ENCODE measurements at regions not wholly inside any gene's neighbourhood (a gene's known extent, or its start where the extent isn't known, plus 50 kb on each side); places are given as distances from the start of the nearest gene placed in this dataset.

- no peak for DNase-seq (ENCODE audit: low read depth in 2 of 2)
Measured at GRCh38 chr10:78902815-78903214, 166.0 kb upstream of the ZMIZ1 start.

DNA sequence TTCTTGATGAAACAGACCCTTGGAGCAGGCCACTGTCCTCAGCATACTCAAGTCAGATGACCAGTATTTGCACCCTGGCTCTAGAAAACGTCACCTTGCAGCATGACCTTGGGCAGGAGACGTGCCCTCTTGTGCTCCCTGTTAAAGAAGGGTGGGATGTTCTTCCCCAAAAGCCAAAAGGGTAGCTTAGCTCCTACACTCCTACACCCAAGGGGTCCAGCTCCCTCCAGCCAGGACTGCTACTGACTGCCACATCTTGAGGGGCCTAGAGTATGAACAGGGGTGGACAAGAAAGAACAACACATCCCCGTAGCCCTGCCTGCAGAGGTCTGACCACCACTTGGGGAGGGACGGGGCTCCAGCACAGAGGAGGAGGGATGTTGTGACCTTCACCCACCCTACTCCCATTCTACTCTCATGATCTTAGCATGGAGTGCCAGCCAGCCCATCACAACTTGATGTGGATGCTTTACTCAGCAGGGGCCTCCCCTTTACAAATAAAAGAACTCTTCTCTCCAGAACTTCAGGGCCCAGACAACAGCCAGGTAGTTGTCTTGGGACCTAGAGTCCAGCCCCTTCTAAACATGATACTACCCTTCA, 165.3 kb upstream of the ZMIZ1 start:
- no peak for DNase-seq (ENCODE audit: low read depth in 2 of 2)

GRCh38 chr10:78904196-78904595, 164.6 kb upstream of the ZMIZ1 start:
- DNase-seq (ENCODE audit: low read depth in 2 of 2), result no peak

GRCh38 chr10:78905015-78905956, 163.5 kb upstream of the ZMIZ1 start:
- no peak for DNase-seq (ENCODE audit: low read depth in 2 of 2)

GRCh38 chr10:78905957-78906308, 162.8 kb upstream of the ZMIZ1 start:
- DNase-seq (ENCODE audit: low read depth in 2 of 2), result no peak

- no peak for DNase-seq (ENCODE audit: low read depth in 2 of 2)
Measured at GRCh38 chr10:78906734-78907390, 161.9 kb upstream of the ZMIZ1 start.

GRCh38 chr10:78907551-78908211, 161.1 kb upstream of the ZMIZ1 start:
- no peak for DNase-seq (ENCODE audit: low read depth in 2 of 2)

GRCh38 chr10:78909221-78909620, 159.5 kb upstream of the ZMIZ1 start:
- no peak for DNase-seq (ENCODE audit: low read depth in 2 of 2)

DNA sequence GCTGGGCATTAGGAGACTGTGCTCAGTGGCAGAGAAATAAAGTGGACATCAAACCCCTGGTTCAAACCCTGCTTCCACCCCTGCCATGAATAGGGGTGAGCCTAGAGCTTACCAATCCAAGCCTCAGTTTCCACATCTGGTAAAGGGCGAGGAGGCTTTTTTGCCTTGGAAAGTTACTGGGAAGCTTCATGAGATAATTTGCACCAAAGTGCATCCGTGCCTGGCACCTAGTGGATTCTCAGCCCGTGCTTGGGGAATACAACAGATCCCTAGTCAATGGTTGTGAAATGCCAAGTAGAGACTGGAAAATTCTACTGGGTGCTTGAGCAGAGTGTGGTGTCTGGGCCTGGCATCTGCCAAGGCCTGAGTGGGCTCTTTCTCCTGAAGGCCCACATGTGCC, 158.7 kb upstream of the ZMIZ1 start:
- DNase-seq (ENCODE audit: low read depth in 2 of 2), result no peak

GRCh38 chr10:78910476-78910875, 158.3 kb upstream of the ZMIZ1 start:
- no peak for DNase-seq (ENCODE audit: low read depth in 2 of 2)

DNA sequence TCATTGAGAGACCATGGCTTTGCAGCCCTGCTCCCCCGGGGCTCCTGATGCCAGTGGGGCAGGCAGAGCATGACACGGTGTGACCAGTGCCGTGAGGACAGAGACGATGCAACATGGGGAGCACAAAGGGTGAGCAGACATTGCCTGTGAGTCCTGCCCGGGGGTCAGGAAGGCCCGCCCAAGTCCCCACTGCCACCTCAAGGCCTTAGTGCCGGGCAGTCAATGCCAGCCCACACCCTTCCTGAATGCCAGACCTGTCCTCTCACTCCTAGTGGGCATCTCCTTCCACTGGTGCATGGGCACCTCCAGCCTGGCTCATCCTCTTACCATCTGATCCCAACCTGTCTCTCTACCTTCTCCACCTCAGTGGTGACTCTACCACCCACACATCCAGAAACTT, 157.9 kb upstream of the ZMIZ1 start:
- no peak for DNase-seq (ENCODE audit: low read depth in 2 of 2)

- no peak for DNase-seq (ENCODE audit: low read depth in 2 of 2)
Measured at GRCh38 chr10:78911533-78912340, 157.0 kb upstream of the ZMIZ1 start.

- DNase-seq (ENCODE audit: low read depth in 2 of 2), result no peak
Measured at GRCh38 chr10:78912361-78913218, 156.2 kb upstream of the ZMIZ1 start.

DNA sequence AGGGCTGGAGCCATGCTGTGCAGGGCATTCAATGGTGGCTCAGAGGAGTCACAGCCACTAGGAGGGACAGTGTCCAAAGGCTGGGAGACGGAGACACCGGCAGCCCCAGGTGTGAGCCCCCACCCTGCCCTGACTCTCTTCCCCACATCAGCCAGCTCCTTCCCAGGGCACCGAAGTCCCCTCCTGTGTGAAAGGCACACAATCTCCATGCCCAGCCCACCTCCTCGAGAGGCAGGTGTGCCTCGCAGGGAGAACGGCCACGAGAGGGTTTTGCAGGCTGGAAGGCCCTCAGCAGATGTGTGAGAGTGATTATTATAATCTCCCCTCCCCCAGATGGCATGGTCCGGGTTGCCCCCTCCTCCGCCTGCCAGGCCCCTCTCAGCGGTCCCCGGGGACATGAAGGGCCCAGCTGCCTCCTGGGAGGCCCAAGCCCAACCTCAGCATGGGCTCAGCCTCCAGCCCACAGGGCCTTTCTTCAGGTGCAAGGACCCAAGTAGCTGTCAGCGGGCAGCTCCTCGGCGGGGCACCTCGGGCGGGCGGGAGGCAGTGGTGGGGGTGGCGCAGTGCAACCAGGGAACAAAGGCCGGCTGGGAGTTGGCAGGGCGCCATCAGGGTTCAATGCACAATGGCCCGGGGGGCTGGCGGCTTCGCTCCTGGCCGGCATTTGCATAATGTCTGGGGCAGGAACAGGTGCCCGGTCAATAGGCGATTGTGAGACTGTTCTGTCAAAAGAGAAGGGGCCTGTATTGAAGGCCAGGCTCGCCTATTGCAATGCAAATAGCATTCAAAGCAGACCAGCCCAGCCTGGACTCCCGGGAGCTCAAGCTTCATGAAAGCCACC, 155.3 kb upstream of the ZMIZ1 start:
- no peak for DNase-seq (ENCODE audit: low read depth in 2 of 2)

DNA sequence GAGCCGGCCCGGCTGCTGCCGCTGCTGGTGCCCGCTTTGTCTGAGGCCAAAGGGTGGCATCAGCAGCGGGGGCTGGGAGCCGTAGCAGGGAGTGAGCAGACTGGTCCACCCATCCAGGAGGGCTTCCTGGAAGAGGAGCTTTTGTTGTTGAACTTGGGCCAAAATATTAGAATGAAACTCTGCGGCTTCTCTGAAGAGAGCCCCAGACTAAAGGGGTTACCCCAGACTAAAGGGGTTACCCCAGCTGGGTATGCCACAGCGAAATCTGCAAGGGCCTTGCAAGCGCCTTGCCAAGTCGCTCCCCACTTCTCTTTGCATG, 154.7 kb upstream of the ZMIZ1 start:
- DNase-seq (ENCODE audit: low read depth in 2 of 2), result no peak

- no peak for DNase-seq (ENCODE audit: low read depth in 2 of 2)
Measured at GRCh38 chr10:78914502-78915189, 154.1 kb upstream of the ZMIZ1 start.

- DNase-seq (ENCODE audit: low read depth in 2 of 2), result no peak
Measured at GRCh38 chr10:78915190-78915518, 153.6 kb upstream of the ZMIZ1 start.

- DNase-seq (ENCODE audit: low read depth in 2 of 2), result no peak
Measured at GRCh38 chr10:78916227-78916626, 152.5 kb upstream of the ZMIZ1 start.

Measured in stimulated activated CD4-positive, alpha-beta T cell treated with anti-CD3 and anti-CD28 coated beads, Interleukin-4, amount 100 ng/mL, for 48 hours (primary cell).